IMR-90 (cell line): ENCODE measurements at regions not wholly inside any gene's neighbourhood (a gene's known extent, or its start where the extent isn't known, plus 50 kb on each side); places are given as distances from the start of the nearest gene placed in this dataset.

Experiments
- ATAC-seq: fragments of 200-7000 bp; cut with Tn5 transposase; 2 replicates; pipeline ENCODE4 v1.9.1; 2020; ENCODE audit warnings: low read depth, mild to moderate bottlenecking, moderate library complexity
- BruUV-seq: library from RNA; stranded (reverse); fragments of 400-500 nt; replicated peaks from 2 replicates; lab custom pipeline; 2021; lab: Mats Ljungman, UMichigan
- CTCF ChIA-PET: fragments of 300-600 bp; formaldehyde crosslinking; extraction: SDS; loops from one replicate; lab custom pipeline; 2021; ENCODE audit warnings: antibody characterized with exemption; lab: Yijun Ruan, JAX
- POLR2A ChIA-PET: fragments of 300-600 bp; sonication (Branson Sonifier 250); formaldehyde crosslinking; loops from one replicate; lab custom pipeline; 2022; ENCODE audit warnings: antibody characterized with exemption; ENCODE audit not compliant: unreplicated experiment; lab: Charles Lee
- DNase-seq: peaks from one replicate; pipeline ENCODE4 v3.0.0; 2013
- H2AFZ ChIP-seq: replicated peaks from 2 replicates; pipeline ENCODE3; 2013; ENCODE audit warnings: low read length, mild to moderate bottlenecking; ENCODE audit not compliant: poor library complexity
- H2AK5ac ChIP-seq: 2 replicates; pipeline ENCODE4 v1.6.1; 2013; ENCODE audit warnings: low read depth, low read length, inconsistent platforms
- H2AK9ac ChIP-seq: replicated peaks from 2 replicates; pipeline ENCODE3; 2013; ENCODE audit warnings: mild to moderate bottlenecking, low read depth, low read length, moderate library complexity; ENCODE audit not compliant: poor library complexity
- H2BK120ac ChIP-seq: 2 replicates; pipeline ENCODE4 v1.6.1; 2013; ENCODE audit warnings: low read depth, low read length, inconsistent platforms
- H2BK15ac ChIP-seq: 3 replicates; pipeline ENCODE4 v1.6.1; 2013; ENCODE audit warnings: low read depth, low read length, inconsistent platforms
- H2BK20ac ChIP-seq: 2 replicates; pipeline ENCODE4 v1.6.1; 2013; ENCODE audit warnings: low read depth, mild to moderate bottlenecking, inconsistent platforms, low read length, moderate library complexity
- H2BK5ac ChIP-seq: 2 replicates; pipeline ENCODE4 v1.6.1; 2013; ENCODE audit warnings: mild to moderate bottlenecking, low read depth, low read length, inconsistent platforms; ENCODE audit not compliant: poor library complexity, severe bottlenecking
- H3K14ac ChIP-seq: replicated peaks from 2 replicates; pipeline ENCODE4 v1.6.1; 2013; ENCODE audit warnings: low read depth, low read length, inconsistent platforms
- H3K18ac ChIP-seq: 2 replicates; pipeline ENCODE4 v1.6.1; 2013; ENCODE audit warnings: low read depth, low read length, control low read depth
- H3K23ac ChIP-seq: 2 replicates; pipeline ENCODE4 v1.6.1; 2013; ENCODE audit warnings: low read depth, low read length, inconsistent platforms
- H3K27ac ChIP-seq: 2 replicates; pipeline ENCODE4 v1.5.1; 2013; ENCODE audit warnings: mild to moderate bottlenecking, control low read depth, low read length; ENCODE audit not compliant: insufficient read depth
- H3K27me3 ChIP-seq: 2 replicates; pipeline ENCODE4 v1.6.1; 2013; ENCODE audit warnings: low read length; ENCODE audit not compliant: control insufficient read depth, insufficient read depth
- H3K36me3 ChIP-seq: 2 replicates; pipeline ENCODE4 v1.6.1; 2013; ENCODE audit warnings: low read length, mixed read lengths; ENCODE audit not compliant: control insufficient read depth, insufficient read depth
- H3K4ac ChIP-seq: 2 replicates; pipeline ENCODE4 v1.6.1; 2013; ENCODE audit warnings: low read depth, low read length, inconsistent platforms
- H3K4me1 ChIP-seq: 2 replicates; pipeline ENCODE4 v1.6.1; 2013; ENCODE audit warnings: low read length, mixed read lengths; ENCODE audit not compliant: control insufficient read depth, insufficient read depth
- H3K4me2 ChIP-seq: 2 replicates; pipeline ENCODE4 v1.6.1; 2013; ENCODE audit warnings: low read depth, mild to moderate bottlenecking, control low read depth, low read length, moderate library complexity
- H3K4me3 ChIP-seq: 2 replicates; pipeline ENCODE4 v1.5.1; 2013; ENCODE audit warnings: low read depth, mild to moderate bottlenecking, control low read depth, low read length, moderate library complexity; ENCODE audit not compliant: insufficient read depth
- H3K56ac ChIP-seq: 2 replicates; pipeline ENCODE4 v1.6.1; 2013; ENCODE audit warnings: low read length, inconsistent platforms; ENCODE audit not compliant: insufficient read depth; ENCODE audit errors: extremely low read depth
- H3K79me1 ChIP-seq, 2 experiments: 2 replicates each; pipeline ENCODE4 v1.6.1; 2013; ENCODE audit warnings: low read length in 2 of 2, inconsistent platforms in 1 of 2, low read depth in 1 of 2
- H3K9ac ChIP-seq: 2 replicates; pipeline ENCODE4 v1.6.1; 2013; ENCODE audit warnings: low read depth, low read length, control low read depth
- H3K9me1 ChIP-seq: 2 replicates; pipeline ENCODE4 v1.6.1; 2013; ENCODE audit warnings: low read length, inconsistent platforms; ENCODE audit not compliant: insufficient read depth
- H3K9me3 ChIP-seq: 2 replicates; pipeline ENCODE4 v1.6.1; 2013; ENCODE audit warnings: low read length; ENCODE audit not compliant: control insufficient read depth, insufficient read depth
- H4K20me1 ChIP-seq: 2 replicates; pipeline ENCODE4 v1.6.1; 2013; ENCODE audit warnings: low read length, inconsistent platforms; ENCODE audit not compliant: insufficient read depth
- H4K5ac ChIP-seq: 2 replicates; pipeline ENCODE4 v1.6.1; 2013; ENCODE audit warnings: mild to moderate bottlenecking, low read depth, low read length, control low read depth
- H4K8ac ChIP-seq, 2 experiments: 2 replicates each; pipeline ENCODE4 v1.6.1; 2013; ENCODE audit warnings: low read depth in 2 of 2, low read length in 2 of 2, control low read depth in 1 of 2, inconsistent platforms in 1 of 2
- H4K91ac ChIP-seq: 2 replicates; pipeline ENCODE4 v1.6.1; 2013; ENCODE audit warnings: low read depth, low read length, inconsistent platforms; ENCODE audit not compliant: insufficient read depth
- CEBPB ChIP-seq: IDR thresholded peaks from 2 replicates; pipeline ENCODE4 v1.6.1; 2012; ENCODE audit warnings: low read depth, low read length, improper control_type of control experiment
- CHD1 ChIP-seq: IDR thresholded peaks from 2 replicates; pipeline ENCODE4 v1.6.1; 2012; ENCODE audit warnings: low read depth, low read length, improper control_type of control experiment
- MAZ ChIP-seq: IDR thresholded peaks from 2 replicates; pipeline ENCODE4 v1.6.1; 2012; ENCODE audit warnings: low read depth, mild to moderate bottlenecking, low read length, improper control_type of control experiment, moderate library complexity, borderline replicate concordance
- NFE2L2 ChIP-seq: fragments of 150-350 bp; IDR thresholded peaks from 2 replicates; pipeline ENCODE4 v1.6.1; 2016; ENCODE audit warnings: low read depth, mild to moderate bottlenecking, low read length
- POLR2A ChIP-seq: IDR thresholded peaks from 2 replicates; pipeline ENCODE4 v1.6.1; 2012; ENCODE audit warnings: mild to moderate bottlenecking, low read depth, low read length
- RAD21 ChIP-seq: IDR thresholded peaks from 2 replicates; pipeline ENCODE4 v1.6.1; 2012; ENCODE audit warnings: low read length, improper control_type of control experiment
- RCOR1 ChIP-seq: IDR thresholded peaks from 2 replicates; pipeline ENCODE4 v1.6.1; 2012; ENCODE audit warnings: mild to moderate bottlenecking, low read length, improper control_type of control experiment; ENCODE audit not compliant: insufficient replicate concordance
- RFX5 ChIP-seq: IDR thresholded peaks from 2 replicates; pipeline ENCODE4 v1.8.0; 2012; ENCODE audit warnings: low read depth, mild to moderate bottlenecking, low read length, moderate library complexity
- WGBS, 2 experiments: methylation state at CpG; one replicate each; pipeline versions ENCODE4 v1.1.5 to v1.1.7; 2013; ENCODE audit warnings: missing lambda C conversion rate in 2 of 2; ENCODE audit not compliant: insufficient read length in 1 of 2; ENCODE audit errors: extremely low coverage in 2 of 2; 5-methylcytosine and 5-hydroxymethylcytosine counted together
- dilution Hi-C: fragments of 300-500 bp; cut with HindIII; formaldehyde crosslinking; loops from one replicate; pipeline ENCODE4 v1.14.3; 2018; ENCODE audit warnings: low sequenced_read_pairs; ENCODE audit not compliant: unreplicated experiment
- in situ Hi-C: fragments of 300-500 bp; cut with MboI; formaldehyde crosslinking; loops from 3 replicates; pipeline ENCODE4 v1.14.3; 2019; ENCODE audit warnings: low sequenced_read_pairs, inconsistent platforms, mixed read lengths
- intact Hi-C: fragments of 100-400 bp; cut with micrococcal nuclease; formaldehyde crosslinking; loops from 2 replicates; pipeline ENCODE4 v1.10.0; 2022
- TF ChIP-seq, protein P1 (sequence below): fragments of 150-350 bp; IDR thresholded peaks from 2 replicates; pipeline ENCODE4 v1.6.1; 2017; ENCODE audit warnings: mild to moderate bottlenecking, antibody characterized with exemption, low read length, low read depth
- TF ChIP-seq, protein P2 (sequence below): fragments of 150-350 bp; IDR thresholded peaks from 2 replicates; pipeline ENCODE4 v1.6.1; 2016; ENCODE audit warnings: low read depth, mild to moderate bottlenecking, low read length, moderate library complexity, borderline replicate concordance

DNA sequence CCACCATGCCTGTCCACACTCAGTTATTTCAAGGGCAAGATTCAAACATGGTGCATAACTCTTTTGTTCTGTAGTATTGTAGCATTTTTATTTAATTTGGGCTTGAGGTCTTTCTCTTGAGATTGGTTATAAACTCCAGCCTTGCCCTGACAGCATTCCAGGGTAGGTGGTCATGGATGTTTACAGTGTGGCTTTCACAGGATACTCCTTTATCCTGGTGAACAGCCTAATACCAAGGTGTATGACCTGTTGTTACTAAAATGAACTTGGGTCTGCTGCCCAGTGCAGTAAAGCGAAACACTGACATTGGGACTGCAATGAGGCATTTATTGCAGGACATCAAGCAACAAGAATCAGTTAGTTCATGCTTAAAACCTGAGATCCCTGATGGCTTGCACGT lies 434.8 kb downstream of the ANKRD50 start:
- Histone ChIP-seq H3K9ac (no peak overlapping the region), H3K14ac (no peak overlapping the region; the same call in 1 of the 2 replicates), H3K18ac (no peak overlapping the region), H4K20me1 (no peaks in the 10 kb centered on the region), H3K79me1 (no peaks in the 10 kb centered on the region), H3K4me1 (no peaks in the 10 kb centered on the region; the same call in 1 of the 2 replicates), H3K36me3 (no peaks in the 10 kb centered on the region), H2BK15ac (no peak overlapping the region; the same call in 2 of the 3 replicates), H2BK120ac (peak overlapping the region; percentile 37; the same call in 1 of the 2 replicates), H4K91ac (no peak overlapping the region), H4K5ac (no peak overlapping the region), H3K9me3 (no peaks in the 10 kb centered on the region), H3K23ac (no peak overlapping the region), H4K8ac (no peak overlapping the region), H3K4me3 (no peak overlapping the region), H2AFZ (no peak overlapping the region), H3K56ac (no peak overlapping the region), H3K4me2 (no peak overlapping the region), H2AK5ac (peak overlapping the region; percentile 76; the same call in 1 of the 2 replicates), H3K9me1 (no peaks in the 10 kb centered on the region), H2AK9ac (no peak overlapping the region), H3K4ac (peak overlapping the region; percentile 24; the same call in 1 of the 2 replicates), H2BK20ac (0 out of 2 replicates have a peak overlapping the region, but pooled peaks have one; percentile 21), H3K27me3 (no peaks in the 10 kb centered on the region), H2BK5ac (no peak overlapping the region), H3K27ac (no peak overlapping the region)
- DNase-seq = no peak
- no peak for ATAC-seq
- TF ChIP-seq, protein P1, sequence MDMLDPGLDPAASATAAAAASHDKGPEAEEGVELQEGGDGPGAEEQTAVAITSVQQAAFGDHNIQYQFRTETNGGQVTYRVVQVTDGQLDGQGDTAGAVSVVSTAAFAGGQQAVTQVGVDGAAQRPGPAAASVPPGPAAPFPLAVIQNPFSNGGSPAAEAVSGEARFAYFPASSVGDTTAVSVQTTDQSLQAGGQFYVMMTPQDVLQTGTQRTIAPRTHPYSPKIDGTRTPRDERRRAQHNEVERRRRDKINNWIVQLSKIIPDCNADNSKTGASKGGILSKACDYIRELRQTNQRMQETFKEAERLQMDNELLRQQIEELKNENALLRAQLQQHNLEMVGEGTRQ = no peak
- TF ChIP-seq MAZ = no peak
- TF ChIP-seq RFX5 = no peak
- TF ChIP-seq CEBPB = no peak
- no peak for TF ChIP-seq RCOR1
- no peak for TF ChIP-seq RAD21
- TF ChIP-seq NFE2L2 = no peak
- TF ChIP-seq, protein P2, sequence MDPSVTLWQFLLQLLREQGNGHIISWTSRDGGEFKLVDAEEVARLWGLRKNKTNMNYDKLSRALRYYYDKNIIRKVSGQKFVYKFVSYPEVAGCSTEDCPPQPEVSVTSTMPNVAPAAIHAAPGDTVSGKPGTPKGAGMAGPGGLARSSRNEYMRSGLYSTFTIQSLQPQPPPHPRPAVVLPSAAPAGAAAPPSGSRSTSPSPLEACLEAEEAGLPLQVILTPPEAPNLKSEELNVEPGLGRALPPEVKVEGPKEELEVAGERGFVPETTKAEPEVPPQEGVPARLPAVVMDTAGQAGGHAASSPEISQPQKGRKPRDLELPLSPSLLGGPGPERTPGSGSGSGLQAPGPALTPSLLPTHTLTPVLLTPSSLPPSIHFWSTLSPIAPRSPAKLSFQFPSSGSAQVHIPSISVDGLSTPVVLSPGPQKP = no peak
- TF ChIP-seq POLR2A = no peak
- no peak for TF ChIP-seq CHD1
- in situ Hi-C loops (no loop called here), dilution Hi-C loops (no loop called here), intact Hi-C loops (no loop called here)
- POLR2A ChIA-PET = no interaction called here
- CTCF ChIA-PET = no interaction called here
- no TSS peak for BruUV-seq
- WGBS, 2 experiments = no CpG with 5 or more reads among the region's 2 CpGs
